ENCODE measurements at regions not wholly inside any gene's neighbourhood (a gene's known extent, or its start where the extent isn't known, plus 50 kb on each side); places are given as distances from the start of the nearest gene placed in this dataset.

GRCh38 chr3:64290864-64291263, 65.6 kb upstream of the PRICKLE2 start:
- ChIA-PET POLR2A (interaction anchor here (0.8 to 2.5 kb wide), 7 partner anchors 9 to 70 kb away, joined by 3 to 32 read pairs (median 5); no protein-coding TSS in a partner anchor), CTCF (interaction anchor here (0.7 kb wide), 1 partner anchor 194 kb away, joined by 3 read pairs; no protein-coding TSS in a partner anchor)
- TF ChIP-seq CTCF (IDR thresholded peaks at IDR 0.05; ENCODE audit: unreplicated experiment): no peak
- peak overlapping the region; percentile 88 for H3K27ac Mint-ChIP-seq (ENCODE audit: low read depth, unreplicated experiment)
- no peaks in the 10 kb centered on the region for H3K27me3 Mint-ChIP-seq (ENCODE audit: insufficient read depth, unreplicated experiment)
- intact Hi-C loops (cut with micrococcal nuclease): loop anchor here (1.0 to 5.0 kb wide), 3 partner anchors 25 to 104 kb away; no protein-coding TSS in a partner anchor
- DNase-seq (ENCODE audit: unreplicated experiment): peak; percentile 79
- no peak overlapping the region for H3K4me3 Mint-ChIP-seq (ENCODE audit: unreplicated experiment)
- no TSS peak for BruUV-seq (replicated peaks)
- no peaks in the 10 kb centered on the region for H3K9me3 Mint-ChIP-seq (ENCODE audit: unreplicated experiment)
- no peaks in the 10 kb centered on the region for H3K36me3 Mint-ChIP-seq (ENCODE audit: insufficient read depth, unreplicated experiment)
- H3K4me1 Mint-ChIP-seq (ENCODE audit: insufficient read depth, unreplicated experiment): peaks cover 17% of the 10 kb centered on the region

DNA sequence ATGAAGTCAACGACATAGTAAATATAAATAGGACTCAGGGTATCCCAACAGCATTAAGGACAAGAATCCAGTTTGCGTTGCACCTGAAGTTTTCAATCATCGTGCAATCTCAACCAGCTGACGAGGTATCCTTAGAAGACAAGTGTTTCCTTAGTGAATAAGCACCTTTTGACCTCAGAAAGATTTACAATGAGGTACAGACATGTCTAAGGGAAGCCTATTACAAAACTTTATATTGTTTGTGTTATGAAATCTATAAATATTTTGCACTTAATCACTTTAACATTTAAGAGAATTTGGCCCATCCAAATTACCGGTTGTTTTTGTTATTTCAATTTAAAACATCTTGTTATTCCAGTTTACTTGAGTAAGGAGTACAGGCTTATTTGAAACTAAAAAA, 64.9 kb upstream of the PRICKLE2 start:
- no peaks in the 10 kb centered on the region for H3K36me3 Mint-ChIP-seq (ENCODE audit: insufficient read depth, unreplicated experiment)
- TF ChIP-seq CTCF (IDR thresholded peaks at IDR 0.05; ENCODE audit: unreplicated experiment): no peak
- H3K4me3 Mint-ChIP-seq (ENCODE audit: unreplicated experiment): no peak overlapping the region
- no peak overlapping the region for H3K27ac Mint-ChIP-seq (ENCODE audit: low read depth, unreplicated experiment)
- CTCF ChIA-PET: interaction anchor here (0.8 to 1.1 kb wide), 2 partner anchors 22 to 145 kb away, joined by 3 read pairs; no protein-coding TSS in a partner anchor
- peak; percentile 57 for DNase-seq (ENCODE audit: unreplicated experiment)
- POLR2A ChIA-PET: interaction anchor here (0.7 to 2.5 kb wide), 7 partner anchors 8 to 76 kb away, joined by 3 to 32 read pairs (median 4); no protein-coding TSS in a partner anchor
- intact Hi-C loops (cut with micrococcal nuclease): loop anchor here (2.0 to 5.0 kb wide), 2 partner anchors 62 to 103 kb away; no protein-coding TSS in a partner anchor
- H3K4me1 Mint-ChIP-seq (ENCODE audit: insufficient read depth, unreplicated experiment): peaks cover 11% of the 10 kb centered on the region
- no TSS peak for BruUV-seq (replicated peaks)
- H3K27me3 Mint-ChIP-seq (ENCODE audit: insufficient read depth, unreplicated experiment): no peaks in the 10 kb centered on the region
- H3K9me3 Mint-ChIP-seq (ENCODE audit: unreplicated experiment): no peaks in the 10 kb centered on the region

DNA sequence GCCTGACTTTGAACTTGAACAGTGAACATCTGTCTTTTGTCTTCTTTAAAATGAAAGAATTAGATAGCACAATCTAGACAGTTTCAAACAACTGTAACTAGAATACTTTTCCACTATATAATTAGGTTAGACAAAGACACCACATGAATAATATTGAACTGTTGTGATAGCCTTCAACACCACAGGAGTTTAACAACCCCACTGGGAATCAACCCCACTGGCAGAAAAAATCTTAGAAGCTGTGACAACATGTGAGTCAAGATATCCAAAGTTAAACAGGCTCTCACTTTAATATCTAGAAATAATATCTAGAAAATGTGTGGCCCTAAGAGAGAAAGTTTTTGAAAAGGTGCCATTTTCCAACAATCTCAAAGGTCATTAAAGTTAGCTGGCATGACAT, 64.4 kb upstream of the PRICKLE2 start:
- POLR2A ChIA-PET: interaction anchor here (0.7 to 2.5 kb wide), 4 partner anchors 17 to 75 kb away, joined by 3 to 32 read pairs (median 4); no protein-coding TSS in a partner anchor
- H3K27ac Mint-ChIP-seq (ENCODE audit: low read depth, unreplicated experiment): no peak overlapping the region
- TF ChIP-seq CTCF (IDR thresholded peaks at IDR 0.05; ENCODE audit: unreplicated experiment): no peak

DNA sequence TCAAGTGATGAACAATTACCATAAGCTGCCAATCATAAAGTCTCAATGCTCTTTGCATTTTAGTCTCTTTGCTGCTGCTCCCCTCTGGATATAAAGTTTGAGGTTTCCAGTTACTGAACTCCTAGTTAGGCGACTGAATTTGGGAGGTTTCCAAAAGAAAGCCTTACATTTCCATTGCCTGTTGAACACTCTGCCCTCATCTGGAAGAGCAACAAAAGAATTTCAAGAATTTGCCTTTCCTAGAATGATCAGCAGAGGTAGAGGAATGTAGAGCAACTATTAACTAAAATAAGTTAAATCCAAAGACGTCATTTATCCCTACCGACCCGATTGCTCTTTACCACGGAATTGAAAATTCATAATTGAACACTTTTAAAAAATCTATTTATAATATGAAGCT, 53.4 kb upstream of the PRICKLE2 start:
- POLR2A ChIA-PET: interaction anchor here (0.7 to 1.1 kb wide), 2 partner anchors 12 to 58 kb away, joined by 3 to 4 read pairs; no protein-coding TSS in a partner anchor
- DNase-seq (ENCODE audit: unreplicated experiment): no peak
- intact Hi-C loops (cut with micrococcal nuclease): no loop called here
- Mint-ChIP-seq H3K27ac (ENCODE audit: low read depth, unreplicated experiment) (no peak overlapping the region), H3K4me3 (ENCODE audit: unreplicated experiment) (no peak overlapping the region), H3K9me3 (ENCODE audit: unreplicated experiment) (no peaks in the 10 kb centered on the region), H3K27me3 (ENCODE audit: insufficient read depth, unreplicated experiment) (no peaks in the 10 kb centered on the region), H3K36me3 (ENCODE audit: insufficient read depth, unreplicated experiment) (no peaks in the 10 kb centered on the region), H3K4me1 (ENCODE audit: insufficient read depth, unreplicated experiment) (peaks cover 11% of the 10 kb centered on the region)
- CTCF ChIA-PET: interaction anchor here (0.6 to 0.7 kb wide), 2 partner anchors 254 to 312 kb away, joined by 3 read pairs; no protein-coding TSS in a partner anchor
- no TSS peak for BruUV-seq (replicated peaks)
- TF ChIP-seq CTCF (IDR thresholded peaks at IDR 0.05; ENCODE audit: unreplicated experiment): no peak

More for the DNA sequence above, 64.4 kb upstream of the PRICKLE2 start:
- intact Hi-C loops (cut with micrococcal nuclease): loop anchor here (2.0 to 5.0 kb wide), 2 partner anchors 63 to 103 kb away; no protein-coding TSS in a partner anchor
- H3K9me3 Mint-ChIP-seq (ENCODE audit: unreplicated experiment): no peaks in the 10 kb centered on the region
- CTCF ChIA-PET: interaction anchor here (0.5 to 1.1 kb wide), 3 partner anchors 22 to 229 kb away, joined by 3 read pairs; no protein-coding TSS in a partner anchor
- no peaks in the 10 kb centered on the region for H3K36me3 Mint-ChIP-seq (ENCODE audit: insufficient read depth, unreplicated experiment)
- no TSS peak for BruUV-seq (replicated peaks)
- no peak overlapping the region for H3K4me3 Mint-ChIP-seq (ENCODE audit: unreplicated experiment)
- H3K4me1 Mint-ChIP-seq (ENCODE audit: insufficient read depth, unreplicated experiment): peaks cover 11% of the 10 kb centered on the region
- H3K27me3 Mint-ChIP-seq (ENCODE audit: insufficient read depth, unreplicated experiment): no peaks in the 10 kb centered on the region
- no peak for DNase-seq (ENCODE audit: unreplicated experiment)
